ENCODE measurements at regions not wholly inside any gene's neighbourhood (a gene's known extent, or its start where the extent isn't known, plus 50 kb on each side); places are given as distances from the start of the nearest gene placed in this dataset.

DNA sequence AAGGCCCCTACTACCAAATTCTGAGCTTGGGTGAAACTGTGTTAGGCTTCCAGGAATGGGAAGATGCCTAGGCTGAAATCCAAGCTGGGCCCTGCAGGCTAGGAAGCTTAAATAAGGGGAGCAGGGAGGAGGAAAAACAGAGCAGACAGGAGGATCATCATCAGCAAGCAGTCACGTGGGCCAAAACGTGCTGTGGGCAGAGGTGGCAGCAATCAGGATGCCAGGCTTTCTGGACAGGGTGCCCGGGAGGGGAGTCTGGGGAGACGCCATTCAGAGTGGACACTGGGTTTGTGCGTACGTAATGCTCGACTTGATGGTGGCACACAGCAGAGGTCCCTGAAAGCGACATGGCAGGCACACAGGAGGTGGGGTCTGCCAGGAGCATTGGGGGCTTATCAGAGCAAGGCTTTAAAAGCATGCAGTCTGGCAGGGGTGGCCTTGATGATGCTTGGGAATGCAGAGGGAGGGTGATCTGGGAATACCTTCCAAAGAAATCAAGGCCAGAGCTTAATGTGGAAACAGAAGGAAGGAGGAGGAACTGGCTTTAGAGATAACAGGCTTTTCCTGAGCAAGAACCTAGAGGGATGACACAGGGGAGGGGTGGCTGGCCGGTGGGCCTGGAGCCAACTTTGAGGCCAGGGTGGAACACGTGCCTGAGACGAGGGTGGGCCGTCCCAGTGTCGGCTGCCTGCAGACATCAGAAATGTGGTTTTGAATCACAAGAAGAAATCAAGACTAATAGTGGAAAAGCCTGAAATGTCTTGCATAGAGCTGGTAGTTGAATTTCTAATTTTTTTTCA, 212.5 kb downstream of the GADD45G start:
- no peaks in the 10 kb centered on the region for H3K27me3 ChIP-seq (ENCODE audit: insufficient read depth)
- TF ChIP-seq, protein P1, sequence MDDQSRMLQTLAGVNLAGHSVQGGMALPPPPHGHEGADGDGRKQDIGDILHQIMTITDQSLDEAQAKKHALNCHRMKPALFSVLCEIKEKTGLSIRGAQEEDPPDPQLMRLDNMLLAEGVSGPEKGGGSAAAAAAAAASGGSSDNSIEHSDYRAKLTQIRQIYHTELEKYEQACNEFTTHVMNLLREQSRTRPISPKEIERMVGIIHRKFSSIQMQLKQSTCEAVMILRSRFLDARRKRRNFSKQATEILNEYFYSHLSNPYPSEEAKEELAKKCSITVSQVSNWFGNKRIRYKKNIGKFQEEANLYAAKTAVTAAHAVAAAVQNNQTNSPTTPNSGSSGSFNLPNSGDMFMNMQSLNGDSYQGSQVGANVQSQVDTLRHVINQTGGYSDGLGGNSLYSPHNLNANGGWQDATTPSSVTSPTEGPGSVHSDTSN (IDR thresholded peaks at IDR 0.05) = no peak
- TF ChIP-seq FOXJ3 (CRISPR knock-in tag; IDR thresholded peaks at IDR 0.05) = no peak
- no peak for TF ChIP-seq CHD2 (IDR thresholded peaks at IDR 0.05; ENCODE audit: low read length, partially characterized antibody)
- TF ChIP-seq RAD21 (IDR thresholded peaks at IDR 0.05; ENCODE audit: low read length) = no peak
- no peak for TF ChIP-seq EZH2phosphoT487 (IDR thresholded peaks at IDR 0.05; ENCODE audit: borderline replicate concordance, low read depth)
- TF ChIP-seq TEAD4 (IDR thresholded peaks at IDR 0.05; ENCODE audit: borderline replicate concordance, insufficient read depth) = no peak
- no peak for TF ChIP-seq GATA2 (CRISPR knock-in tag; IDR thresholded peaks at IDR 0.05)
- TF ChIP-seq NFIC (IDR thresholded peaks at IDR 0.05; ENCODE audit: borderline replicate concordance) = no peak
- no peak for TF ChIP-seq YY1 (IDR thresholded peaks at IDR 0.05; ENCODE audit: low read depth)
- TF ChIP-seq, protein P2, sequence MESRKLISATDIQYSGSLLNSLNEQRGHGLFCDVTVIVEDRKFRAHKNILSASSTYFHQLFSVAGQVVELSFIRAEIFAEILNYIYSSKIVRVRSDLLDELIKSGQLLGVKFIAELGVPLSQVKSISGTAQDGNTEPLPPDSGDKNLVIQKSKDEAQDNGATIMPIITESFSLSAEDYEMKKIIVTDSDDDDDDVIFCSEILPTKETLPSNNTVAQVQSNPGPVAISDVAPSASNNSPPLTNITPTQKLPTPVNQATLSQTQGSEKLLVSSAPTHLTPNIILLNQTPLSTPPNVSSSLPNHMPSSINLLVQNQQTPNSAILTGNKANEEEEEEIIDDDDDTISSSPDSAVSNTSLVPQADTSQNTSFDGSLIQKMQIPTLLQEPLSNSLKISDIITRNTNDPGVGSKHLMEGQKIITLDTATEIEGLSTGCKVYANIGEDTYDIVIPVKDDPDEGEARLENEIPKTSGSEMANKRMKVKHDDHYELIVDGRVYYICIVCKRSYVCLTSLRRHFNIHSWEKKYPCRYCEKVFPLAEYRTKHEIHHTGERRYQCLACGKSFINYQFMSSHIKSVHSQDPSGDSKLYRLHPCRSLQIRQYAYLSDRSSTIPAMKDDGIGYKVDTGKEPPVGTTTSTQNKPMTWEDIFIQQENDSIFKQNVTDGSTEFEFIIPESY (IDR thresholded peaks at IDR 0.05; ENCODE audit: borderline replicate concordance, low read depth) = no peak
- TF ChIP-seq, protein P3, sequence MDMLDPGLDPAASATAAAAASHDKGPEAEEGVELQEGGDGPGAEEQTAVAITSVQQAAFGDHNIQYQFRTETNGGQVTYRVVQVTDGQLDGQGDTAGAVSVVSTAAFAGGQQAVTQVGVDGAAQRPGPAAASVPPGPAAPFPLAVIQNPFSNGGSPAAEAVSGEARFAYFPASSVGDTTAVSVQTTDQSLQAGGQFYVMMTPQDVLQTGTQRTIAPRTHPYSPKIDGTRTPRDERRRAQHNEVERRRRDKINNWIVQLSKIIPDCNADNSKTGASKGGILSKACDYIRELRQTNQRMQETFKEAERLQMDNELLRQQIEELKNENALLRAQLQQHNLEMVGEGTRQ (IDR thresholded peaks at IDR 0.05; ENCODE audit: borderline replicate concordance, low read depth, low read length) = no peak
- TF ChIP-seq, protein P4, sequence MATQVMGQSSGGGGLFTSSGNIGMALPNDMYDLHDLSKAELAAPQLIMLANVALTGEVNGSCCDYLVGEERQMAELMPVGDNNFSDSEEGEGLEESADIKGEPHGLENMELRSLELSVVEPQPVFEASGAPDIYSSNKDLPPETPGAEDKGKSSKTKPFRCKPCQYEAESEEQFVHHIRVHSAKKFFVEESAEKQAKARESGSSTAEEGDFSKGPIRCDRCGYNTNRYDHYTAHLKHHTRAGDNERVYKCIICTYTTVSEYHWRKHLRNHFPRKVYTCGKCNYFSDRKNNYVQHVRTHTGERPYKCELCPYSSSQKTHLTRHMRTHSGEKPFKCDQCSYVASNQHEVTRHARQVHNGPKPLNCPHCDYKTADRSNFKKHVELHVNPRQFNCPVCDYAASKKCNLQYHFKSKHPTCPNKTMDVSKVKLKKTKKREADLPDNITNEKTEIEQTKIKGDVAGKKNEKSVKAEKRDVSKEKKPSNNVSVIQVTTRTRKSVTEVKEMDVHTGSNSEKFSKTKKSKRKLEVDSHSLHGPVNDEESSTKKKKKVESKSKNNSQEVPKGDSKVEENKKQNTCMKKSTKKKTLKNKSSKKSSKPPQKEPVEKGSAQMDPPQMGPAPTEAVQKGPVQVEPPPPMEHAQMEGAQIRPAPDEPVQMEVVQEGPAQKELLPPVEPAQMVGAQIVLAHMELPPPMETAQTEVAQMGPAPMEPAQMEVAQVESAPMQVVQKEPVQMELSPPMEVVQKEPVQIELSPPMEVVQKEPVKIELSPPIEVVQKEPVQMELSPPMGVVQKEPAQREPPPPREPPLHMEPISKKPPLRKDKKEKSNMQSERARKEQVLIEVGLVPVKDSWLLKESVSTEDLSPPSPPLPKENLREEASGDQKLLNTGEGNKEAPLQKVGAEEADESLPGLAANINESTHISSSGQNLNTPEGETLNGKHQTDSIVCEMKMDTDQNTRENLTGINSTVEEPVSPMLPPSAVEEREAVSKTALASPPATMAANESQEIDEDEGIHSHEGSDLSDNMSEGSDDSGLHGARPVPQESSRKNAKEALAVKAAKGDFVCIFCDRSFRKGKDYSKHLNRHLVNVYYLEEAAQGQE (IDR thresholded peaks at IDR 0.05; ENCODE audit: low read depth, low read length) = no peak
- no peak for TF ChIP-seq TCF12 (IDR thresholded peaks at IDR 0.05)
- no peak for TF ChIP-seq ELF1 (IDR thresholded peaks at IDR 0.05)
- TF ChIP-seq, protein P5, sequence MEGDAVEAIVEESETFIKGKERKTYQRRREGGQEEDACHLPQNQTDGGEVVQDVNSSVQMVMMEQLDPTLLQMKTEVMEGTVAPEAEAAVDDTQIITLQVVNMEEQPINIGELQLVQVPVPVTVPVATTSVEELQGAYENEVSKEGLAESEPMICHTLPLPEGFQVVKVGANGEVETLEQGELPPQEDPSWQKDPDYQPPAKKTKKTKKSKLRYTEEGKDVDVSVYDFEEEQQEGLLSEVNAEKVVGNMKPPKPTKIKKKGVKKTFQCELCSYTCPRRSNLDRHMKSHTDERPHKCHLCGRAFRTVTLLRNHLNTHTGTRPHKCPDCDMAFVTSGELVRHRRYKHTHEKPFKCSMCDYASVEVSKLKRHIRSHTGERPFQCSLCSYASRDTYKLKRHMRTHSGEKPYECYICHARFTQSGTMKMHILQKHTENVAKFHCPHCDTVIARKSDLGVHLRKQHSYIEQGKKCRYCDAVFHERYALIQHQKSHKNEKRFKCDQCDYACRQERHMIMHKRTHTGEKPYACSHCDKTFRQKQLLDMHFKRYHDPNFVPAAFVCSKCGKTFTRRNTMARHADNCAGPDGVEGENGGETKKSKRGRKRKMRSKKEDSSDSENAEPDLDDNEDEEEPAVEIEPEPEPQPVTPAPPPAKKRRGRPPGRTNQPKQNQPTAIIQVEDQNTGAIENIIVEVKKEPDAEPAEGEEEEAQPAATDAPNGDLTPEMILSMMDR (IDR thresholded peaks at IDR 0.05) = no peak
- TF ChIP-seq POLR2AphosphoS5 (IDR thresholded peaks at IDR 0.05; ENCODE audit: low read depth, low read length) = no peak
- TF ChIP-seq JUND (IDR thresholded peaks at IDR 0.05) = no peak
- TF ChIP-seq, protein P6, sequence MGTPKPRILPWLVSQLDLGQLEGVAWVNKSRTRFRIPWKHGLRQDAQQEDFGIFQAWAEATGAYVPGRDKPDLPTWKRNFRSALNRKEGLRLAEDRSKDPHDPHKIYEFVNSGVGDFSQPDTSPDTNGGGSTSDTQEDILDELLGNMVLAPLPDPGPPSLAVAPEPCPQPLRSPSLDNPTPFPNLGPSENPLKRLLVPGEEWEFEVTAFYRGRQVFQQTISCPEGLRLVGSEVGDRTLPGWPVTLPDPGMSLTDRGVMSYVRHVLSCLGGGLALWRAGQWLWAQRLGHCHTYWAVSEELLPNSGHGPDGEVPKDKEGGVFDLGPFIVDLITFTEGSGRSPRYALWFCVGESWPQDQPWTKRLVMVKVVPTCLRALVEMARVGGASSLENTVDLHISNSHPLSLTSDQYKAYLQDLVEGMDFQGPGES (IDR thresholded peaks at IDR 0.05; ENCODE audit: low read depth, low read length) = no peak
- no peak overlapping the region for H3K27ac ChIP-seq (ENCODE audit: low read depth in 2 of 2, low read length in 1 of 2)
- no peaks in the 10 kb centered on the region for H4K20me1 ChIP-seq (ENCODE audit: insufficient read depth)
- POLR2A ChIA-PET = no interaction called here
- no peaks in the 10 kb centered on the region for H3K9me3 ChIP-seq
- H3K4me2 ChIP-seq = no peak overlapping the region
- H2AFZ ChIP-seq (ENCODE audit: low read depth) = no peak overlapping the region
- CTCF ChIA-PET = interaction anchor here (1.2 to 2.2 kb wide), 4 partner anchors 15 to 283 kb away, joined by 3 to 10 read pairs (median 5); no protein-coding TSS in a partner anchor
- H3K9ac ChIP-seq = no peak overlapping the region
- H3K4me3 ChIP-seq (ENCODE audit: low read depth in 2 of 2, low read length in 1 of 2) = no peak overlapping the region
- H3K79me2 ChIP-seq (ENCODE audit: insufficient read depth) = no peaks in the 10 kb centered on the region
- no peaks in the 10 kb centered on the region for H3F3A ChIP-seq (replicated peaks; ENCODE audit: insufficient read depth)
- H3K9me2 ChIP-seq = no peaks in the 10 kb centered on the region
- DNase-seq = no peak
- no peaks in the 10 kb centered on the region for H3K36me3 ChIP-seq (replicated peaks in 1 of 2; ENCODE audit: control insufficient read depth in 1 of 2, insufficient read depth in 2 of 2, low read length in 1 of 2)
- 56% methylated on average over 13 of the region's 13 CpGs for WGBS (ENCODE audit: low lambda C conversion rate)
- peaks cover 0 to 25% of the 10 kb centered on the region in 2 experiments; a peak in 1 of 4 replicates for H3K4me1 ChIP-seq (ENCODE audit: control insufficient read depth in 1 of 2, insufficient read depth in 2 of 2, low read depth in 1 of 2, low read length in 1 of 2)

All from SK-N-SH (cell line).